Vagina (tissue), 2 donors: ENCODE measurements at regions not wholly inside any gene's neighbourhood (a gene's known extent, or its start where the extent isn't known, plus 50 kb on each side); places are given as distances from the start of the nearest gene placed in this dataset.

Experiments used
- POLR2A ChIP-seq, 2 donors: fragments of 450-650 bp; IDR thresholded peaks; one replicate each; pipeline ENCODE4 v1.6.1; 2017; ENCODE audit warnings: antibody characterized with exemption in 2 of 2, mild to moderate bottlenecking in 2 of 2, moderate library complexity in 2 of 2
- TF ChIP-seq, protein P1 (sequence below), 3 experiments: fragments of 450-650 bp in 2 of 3; fragments of 200-600 bp in 1 of 3; sonication (generic) in 1 of 3; IDR thresholded peaks; one replicate each; pipeline ENCODE4 v1.5.1; 2017 to 2019; ENCODE audit warnings: antibody characterized with exemption in 3 of 3, mild to moderate bottlenecking in 2 of 3, moderate library complexity in 2 of 3

DNA sequence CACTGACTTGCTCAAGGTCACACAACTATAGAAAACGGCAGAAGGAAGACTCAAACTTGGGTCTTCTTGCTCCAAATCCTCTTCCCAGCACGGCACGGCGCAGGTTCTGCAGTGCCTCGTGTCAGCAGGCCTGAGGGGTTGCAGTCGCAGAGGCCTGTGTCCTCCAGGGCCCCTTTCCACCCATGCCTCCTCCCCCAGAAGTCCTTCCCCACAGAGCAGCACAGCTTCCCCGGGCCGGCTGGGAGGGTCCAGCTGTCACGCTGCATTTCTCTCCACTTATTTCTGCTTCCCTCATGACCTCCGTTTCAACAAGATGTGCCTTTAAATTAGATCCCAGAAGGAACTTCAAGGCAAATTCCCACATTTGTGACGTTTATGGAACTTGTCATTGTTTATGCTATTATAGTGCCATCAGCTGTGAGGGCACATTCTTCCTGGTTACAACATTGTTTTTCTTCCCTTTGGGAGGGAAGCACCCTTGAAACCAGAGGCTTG is 148.4 kb downstream of the C5orf15 start:
- no peak for TF ChIP-seq POLR2A (IDR thresholded peaks at IDR 0.05)
- TF ChIP-seq, protein P1, sequence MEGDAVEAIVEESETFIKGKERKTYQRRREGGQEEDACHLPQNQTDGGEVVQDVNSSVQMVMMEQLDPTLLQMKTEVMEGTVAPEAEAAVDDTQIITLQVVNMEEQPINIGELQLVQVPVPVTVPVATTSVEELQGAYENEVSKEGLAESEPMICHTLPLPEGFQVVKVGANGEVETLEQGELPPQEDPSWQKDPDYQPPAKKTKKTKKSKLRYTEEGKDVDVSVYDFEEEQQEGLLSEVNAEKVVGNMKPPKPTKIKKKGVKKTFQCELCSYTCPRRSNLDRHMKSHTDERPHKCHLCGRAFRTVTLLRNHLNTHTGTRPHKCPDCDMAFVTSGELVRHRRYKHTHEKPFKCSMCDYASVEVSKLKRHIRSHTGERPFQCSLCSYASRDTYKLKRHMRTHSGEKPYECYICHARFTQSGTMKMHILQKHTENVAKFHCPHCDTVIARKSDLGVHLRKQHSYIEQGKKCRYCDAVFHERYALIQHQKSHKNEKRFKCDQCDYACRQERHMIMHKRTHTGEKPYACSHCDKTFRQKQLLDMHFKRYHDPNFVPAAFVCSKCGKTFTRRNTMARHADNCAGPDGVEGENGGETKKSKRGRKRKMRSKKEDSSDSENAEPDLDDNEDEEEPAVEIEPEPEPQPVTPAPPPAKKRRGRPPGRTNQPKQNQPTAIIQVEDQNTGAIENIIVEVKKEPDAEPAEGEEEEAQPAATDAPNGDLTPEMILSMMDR (IDR thresholded peaks at IDR 0.05): no peak
